ENCODE measurements at regions not wholly inside any gene's neighbourhood (a gene's known extent, or its start where the extent isn't known, plus 50 kb on each side); places are given as distances from the start of the nearest gene placed in this dataset.

DNA sequence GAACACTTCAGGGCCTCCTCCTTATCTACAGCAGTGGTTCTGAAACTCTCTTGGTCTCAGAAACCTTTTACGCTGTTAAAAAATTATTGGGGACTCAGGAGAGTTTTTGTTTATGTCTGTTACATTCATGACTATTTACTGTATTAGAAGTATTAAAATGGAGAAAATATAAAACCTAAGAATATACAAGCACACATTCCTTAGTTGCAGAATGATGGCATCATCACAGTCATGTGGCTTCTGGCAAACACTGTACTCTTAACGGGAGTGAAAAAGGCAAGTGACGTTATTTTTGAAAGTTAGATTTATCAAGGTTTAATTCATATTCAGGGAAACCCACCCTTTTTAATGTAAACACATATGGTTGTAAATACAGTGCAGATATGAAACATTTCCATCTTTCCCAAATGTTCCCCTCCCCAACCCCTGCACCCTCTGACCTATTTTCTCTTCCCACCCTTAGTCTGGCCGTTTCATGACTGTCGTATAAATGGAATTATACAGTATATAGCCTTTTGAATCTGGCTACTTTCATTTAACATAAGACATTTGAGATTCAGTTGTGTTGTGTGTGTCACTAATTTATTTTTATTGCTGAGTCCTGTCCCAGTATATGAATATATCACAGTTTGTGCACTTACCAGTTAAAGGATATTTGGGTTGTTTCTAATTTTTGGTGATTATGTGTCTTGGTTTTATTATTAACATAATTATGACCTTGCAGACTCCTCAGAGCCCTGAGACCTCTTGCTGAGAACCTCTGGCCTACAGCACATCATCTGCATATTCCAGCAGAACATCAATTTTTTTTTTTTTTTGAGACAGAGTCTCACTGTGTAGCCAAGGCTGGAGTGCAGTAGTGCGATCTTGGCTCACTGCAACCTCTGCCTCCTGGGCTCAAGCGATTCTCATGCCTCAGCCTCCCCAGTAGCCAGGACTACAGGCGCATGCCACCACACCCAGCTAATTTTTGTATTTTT lies 457.0 kb downstream of the PCNX1 start:
- DNase-seq = no peak

DNA sequence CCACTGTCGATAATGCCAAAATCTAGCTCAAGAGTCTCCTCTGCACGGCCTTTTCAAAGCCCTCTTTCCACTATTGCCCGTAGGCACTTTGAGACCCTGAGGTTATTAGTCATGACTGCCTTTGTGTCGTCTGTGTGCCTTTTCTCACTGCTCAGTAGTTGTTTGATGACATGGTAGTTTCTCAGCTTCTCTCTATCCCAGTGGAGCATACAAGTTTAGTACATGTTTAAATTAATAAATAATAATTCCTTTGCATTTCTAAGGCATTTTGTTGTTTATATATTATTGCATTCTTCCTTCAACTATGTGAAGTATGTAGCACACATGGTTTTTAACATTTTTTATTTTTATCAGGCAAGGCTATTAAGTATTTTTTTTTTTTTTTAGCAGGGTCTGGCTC lies 458.1 kb downstream of the PCNX1 start:
- DNase-seq = no peak

DNA sequence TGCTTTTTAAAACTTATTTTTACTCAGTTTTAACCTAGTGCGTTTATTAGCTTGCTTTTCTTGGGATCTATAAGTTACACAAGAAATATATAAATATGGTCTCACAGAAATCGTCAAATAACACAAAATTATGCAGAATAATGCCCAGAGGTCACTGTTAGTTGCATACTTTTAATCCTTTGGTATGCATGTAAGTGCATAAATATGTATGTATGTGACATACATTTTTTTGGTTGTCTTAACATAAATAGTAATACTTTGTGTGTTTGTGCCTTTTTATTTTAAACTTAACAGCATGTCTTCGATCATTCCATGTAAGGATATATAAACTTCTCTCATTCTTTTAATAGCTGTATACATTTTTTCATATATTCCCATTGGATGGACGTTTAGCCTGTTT lies 459.6 kb downstream of the PCNX1 start:
- no peak for DNase-seq

DNA sequence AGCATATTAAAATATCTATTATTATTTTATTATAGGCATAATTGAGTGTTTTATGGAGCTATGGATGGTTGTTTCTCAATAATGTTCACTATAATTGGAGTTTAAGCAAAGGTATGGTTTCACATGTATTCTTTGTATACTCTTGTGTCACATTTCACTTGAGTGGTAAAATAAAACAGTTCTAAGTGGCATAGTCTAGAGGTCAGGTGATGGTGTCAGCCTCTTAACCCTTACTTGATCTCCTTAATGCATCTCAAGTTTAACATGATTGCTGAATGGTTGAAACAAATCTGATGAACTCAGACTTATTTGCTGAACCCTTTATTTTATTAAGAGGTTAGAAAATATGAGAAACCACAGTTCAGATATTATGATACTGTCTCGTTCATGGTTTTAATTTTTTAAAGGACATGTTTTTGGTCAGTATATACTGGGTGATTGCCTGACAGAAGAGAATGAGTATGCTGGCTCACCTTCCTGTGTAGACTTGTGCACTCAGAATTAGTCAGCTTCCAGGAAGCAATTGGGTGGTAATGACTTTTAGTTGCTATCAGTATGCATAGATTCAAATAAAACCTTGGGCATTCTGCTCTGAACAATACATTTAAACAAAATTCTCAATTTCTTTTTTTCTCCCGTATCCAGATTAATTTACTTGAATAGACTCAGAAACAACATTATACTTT lies 464.6 kb downstream of the PCNX1 start:
- no peak for DNase-seq

DNA sequence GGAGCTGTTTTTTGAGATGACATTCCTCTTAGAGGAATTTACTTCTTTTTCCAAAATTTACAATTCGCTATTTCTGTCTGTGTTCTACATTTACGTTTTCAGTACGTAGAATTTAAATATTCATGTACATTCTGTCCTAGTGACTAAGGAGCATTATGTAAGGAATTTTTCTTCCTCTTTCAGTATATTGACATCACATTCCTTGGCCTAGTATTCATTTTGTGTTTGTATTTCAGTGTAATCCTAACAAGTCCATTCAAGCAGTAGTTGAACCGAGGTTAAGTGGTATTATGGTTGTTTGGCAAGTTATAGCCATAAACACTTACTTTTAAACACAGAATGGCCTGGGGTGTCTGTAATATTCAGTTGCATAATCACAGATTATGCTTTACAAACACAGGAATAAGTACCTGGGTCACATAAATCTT lies 465.2 kb downstream of the PCNX1 start:
- DNase-seq = no peak

DNA sequence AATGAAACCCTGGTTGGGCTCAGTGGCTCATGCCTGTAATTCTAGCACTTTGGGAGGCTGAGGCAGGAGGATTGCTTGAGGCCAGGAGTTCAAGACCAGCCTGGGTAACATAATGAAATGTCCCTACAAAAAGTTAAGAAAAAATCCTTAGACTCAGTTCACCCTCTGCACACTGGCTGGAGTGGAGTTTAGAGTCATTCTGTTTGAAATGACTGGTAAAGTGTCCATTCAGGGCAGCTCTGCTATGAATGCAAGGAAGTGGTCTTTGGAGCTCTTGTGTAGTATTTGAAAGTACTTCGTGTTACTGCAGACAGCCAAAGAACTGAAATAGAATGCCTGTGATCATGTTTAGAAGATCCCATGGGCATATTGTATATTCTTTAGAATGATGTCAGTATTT lies 466.5 kb downstream of the PCNX1 start:
- DNase-seq = no peak

DNA sequence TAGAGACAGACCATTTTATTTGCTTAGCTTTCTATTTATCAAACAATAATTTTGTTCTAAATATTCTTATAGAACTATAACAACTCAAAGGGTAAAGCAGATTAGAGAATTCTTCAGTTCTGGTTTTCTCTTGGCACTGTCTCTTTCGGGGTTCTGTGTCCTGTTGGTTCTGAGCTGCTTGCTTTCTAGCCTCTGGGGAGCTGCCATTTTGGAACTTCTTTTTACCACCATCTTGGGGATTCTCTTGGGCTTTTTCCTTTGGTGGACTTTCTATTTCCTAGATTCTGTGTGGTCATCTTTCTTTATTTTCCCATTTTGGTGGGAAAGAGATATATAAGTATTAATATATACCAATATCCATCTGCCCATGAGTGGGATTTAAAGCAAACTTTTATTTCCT lies 467.7 kb downstream of the PCNX1 start:
- DNase-seq = no peak

DNA sequence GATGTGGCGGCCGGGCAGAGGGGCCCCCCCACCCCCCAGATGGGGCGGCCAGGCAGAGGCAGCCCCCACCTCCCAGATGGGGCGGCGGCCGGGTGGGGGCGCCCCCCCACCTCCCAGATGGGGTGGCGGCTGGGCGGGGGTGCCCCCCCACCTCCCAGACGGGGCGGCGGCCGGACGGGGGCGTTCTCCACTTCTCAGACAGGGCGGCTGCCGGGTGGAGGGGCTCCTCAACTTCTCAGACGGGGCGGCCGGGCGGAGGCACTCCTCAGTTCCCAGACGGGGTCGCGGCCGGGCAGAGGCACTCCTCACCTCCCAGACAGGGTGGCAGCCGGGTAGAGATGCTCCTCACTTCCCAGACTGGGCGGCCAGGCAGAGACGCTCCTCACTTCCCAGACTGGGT lies 469.8 kb downstream of the PCNX1 start:
- DNase-seq = no peak

DNA sequence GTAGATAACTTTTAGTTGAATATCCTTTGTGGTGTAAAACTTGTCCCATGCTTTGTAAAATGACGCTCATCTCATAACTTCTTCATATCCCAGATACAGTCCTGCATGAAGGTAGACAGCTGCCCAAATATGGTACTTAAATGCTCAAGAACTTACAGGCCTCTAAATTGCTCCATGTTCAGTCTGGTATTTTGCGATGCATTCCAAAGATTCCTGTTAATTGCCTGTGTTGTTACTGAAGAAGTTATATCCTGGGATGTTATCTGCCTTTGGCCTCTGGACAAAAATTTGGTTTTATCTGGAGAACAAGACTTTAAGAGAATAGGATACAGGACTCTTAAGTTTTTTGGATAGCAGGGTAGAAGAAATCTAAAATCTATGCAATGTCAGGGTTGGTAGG lies 473.0 kb downstream of the PCNX1 start:
- DNase-seq = no peak

DNA sequence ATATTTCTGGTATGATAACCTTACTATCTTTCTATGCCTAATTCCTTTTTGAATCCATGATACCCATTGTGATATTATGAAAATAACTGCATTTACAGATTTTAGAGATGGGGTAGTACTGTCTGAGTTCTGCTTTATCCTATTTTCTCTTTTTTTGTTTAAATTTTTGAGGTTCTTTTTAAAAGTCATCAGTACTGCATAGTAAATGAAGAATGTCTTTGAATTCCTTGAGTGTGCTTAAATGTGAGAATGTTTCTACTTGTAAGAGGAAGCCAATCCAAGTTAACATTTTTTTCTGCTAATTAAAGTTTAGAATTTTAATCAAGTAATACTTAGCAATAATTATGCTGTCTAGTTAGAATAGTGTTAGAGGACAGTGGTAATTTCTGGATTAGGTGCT lies 474.6 kb downstream of the PCNX1 start:
- no peak for DNase-seq

DNA sequence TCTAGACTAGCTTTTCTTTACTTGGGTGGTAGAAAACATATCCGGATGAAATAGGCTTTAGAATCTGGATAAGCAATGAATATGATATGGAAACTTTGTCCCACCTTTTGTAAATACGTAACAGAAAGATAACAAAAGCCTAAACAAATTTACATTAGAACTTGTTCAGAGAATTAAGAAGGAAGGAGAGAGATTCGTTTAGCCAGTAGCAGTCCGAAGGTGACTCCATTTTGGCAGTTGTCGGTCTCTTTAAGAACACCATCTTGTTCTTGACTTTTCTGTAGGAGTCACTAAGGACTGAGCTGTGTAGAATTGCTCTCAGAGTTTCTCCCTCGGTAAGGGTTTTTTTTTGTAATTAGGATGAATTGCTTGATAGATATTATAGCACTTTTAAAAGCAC lies 475.1 kb downstream of the PCNX1 start:
- no peak for DNase-seq

DNA sequence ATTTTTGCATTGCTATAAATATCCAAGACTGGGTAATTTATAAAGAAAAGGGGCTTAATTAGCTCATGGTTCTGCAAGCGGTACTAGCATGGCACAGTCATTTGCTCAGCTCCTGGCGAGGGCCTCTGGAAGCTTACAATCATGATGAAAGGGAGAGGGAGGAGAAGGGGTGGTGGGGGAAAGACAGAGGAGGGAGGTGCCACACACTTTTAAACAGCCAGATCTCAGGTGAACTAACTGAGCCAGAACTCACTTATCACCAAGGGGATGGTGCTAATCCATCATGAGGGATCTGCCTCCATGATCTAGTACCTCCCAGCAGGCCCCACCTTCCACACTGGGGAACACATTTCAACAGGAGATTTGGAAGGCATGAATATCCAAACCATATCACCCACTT lies 476.3 kb downstream of the PCNX1 start:
- DNase-seq = no peak

DNA sequence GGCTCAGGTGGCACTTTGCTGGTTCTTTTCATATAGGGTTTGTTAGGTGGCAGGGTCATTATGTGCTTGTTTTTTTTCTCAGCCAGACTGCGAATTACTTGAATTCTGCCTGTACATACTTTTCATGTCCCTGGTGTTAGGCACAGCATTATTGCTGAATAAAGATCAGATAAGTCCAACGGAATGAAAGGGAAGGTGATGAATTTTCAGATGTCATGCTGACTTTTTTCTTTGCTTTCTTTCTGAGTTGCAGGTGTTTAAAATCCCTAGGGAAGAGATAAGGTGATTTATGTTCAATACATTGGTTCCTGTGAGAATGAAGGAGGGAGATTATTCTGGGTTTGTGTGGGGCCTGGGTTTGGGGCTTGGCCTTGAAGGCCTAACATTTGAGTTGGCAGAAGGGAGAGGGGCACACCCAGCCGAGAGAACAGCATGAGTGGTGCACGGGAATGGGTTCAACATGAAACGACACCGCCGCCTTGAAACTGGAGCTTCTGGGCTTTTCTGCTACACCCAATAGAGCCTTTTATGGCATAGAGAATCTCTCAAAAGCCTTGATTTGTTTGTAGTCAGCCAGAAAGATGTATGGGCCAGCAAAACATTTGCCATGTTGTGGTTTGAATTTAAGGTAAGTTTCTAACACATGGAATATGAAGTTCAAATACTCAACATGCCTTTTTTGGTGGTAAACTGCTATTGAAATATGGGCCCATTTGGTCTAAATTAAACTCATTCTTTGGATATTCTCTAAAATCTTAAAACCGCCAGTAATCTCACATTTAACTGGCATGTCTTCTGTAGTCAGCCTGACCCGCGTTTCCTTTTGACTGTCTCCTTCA lies 477.0 kb downstream of the PCNX1 start:
- no peak for DNase-seq

DNA sequence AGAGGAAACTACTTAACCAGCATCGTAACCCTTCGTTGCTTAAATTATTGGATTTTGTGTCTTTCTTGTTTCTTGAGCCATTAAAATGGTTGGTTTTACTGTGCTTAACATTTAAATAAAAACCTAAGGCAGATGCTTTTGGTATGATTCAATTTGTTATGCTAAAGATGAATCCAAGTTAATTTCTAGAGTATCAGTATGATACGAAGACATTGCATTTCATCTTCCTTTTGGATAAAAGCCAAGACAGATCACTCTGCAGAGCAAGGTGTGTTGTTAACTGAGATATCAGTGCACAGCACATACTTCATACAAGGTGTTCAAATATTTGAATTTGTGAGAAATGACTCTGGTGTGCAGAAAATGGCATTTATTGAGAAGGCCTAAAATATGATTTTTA lies 480.5 kb downstream of the PCNX1 start:
- DNase-seq = no peak

DNA sequence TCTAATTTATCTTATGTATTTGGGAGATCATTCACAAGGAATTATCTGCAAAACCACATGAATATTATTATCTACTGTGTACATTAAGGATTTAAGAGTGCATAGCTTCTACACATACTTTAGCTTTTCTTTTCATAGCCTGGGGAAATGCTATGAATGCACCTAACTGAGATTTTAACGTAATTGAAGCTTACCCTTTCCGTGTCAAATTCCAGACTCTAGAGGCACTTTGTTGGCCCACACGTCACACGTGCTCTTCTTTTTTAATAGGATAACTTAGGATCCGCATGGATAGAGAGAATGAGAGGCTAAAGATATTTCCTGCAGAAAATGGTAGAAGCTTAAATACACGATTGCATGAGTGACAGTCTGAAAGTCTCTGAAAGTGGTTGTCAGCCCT lies 481.1 kb downstream of the PCNX1 start:
- DNase-seq = no peak

DNA sequence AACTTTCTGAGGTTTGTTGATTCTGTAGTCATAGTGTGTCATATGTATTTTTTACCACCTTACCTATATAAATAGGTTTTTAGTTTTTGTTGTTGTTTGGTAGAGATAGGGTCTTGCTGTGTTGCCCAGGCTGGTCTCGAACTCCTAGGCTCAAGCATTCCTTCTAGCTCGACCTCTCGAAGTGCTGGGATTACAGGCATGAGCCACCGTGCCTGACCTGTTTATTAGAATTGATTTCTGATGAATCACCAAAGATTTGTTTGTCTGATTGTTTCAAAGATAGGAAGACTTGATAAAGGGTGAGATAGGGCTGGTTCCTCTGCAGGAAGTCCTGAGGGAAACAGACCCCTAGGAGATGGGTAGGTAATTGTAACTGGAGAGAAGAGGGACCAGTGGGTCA lies 481.6 kb downstream of the PCNX1 start:
- DNase-seq = no peak

DNA sequence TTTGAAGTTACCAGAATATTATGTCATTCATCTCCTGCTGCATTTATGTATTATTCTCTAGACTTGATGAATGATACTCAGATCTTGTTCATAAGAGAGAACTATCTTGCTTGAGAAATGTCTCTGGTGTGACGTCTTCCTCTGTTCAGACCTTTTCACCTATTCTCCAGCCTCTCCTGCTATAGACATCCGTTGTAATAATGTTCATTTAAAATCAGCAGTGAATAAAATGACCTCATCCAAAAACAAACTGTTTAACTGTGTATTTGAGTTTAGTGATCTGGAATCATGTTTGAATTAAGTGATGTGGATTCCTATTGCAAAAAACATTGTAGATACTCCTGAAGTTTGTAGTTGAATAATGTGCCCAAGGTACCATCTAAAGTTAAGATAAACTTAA lies 487.1 kb downstream of the PCNX1 start:
- DNase-seq = no peak

DNA sequence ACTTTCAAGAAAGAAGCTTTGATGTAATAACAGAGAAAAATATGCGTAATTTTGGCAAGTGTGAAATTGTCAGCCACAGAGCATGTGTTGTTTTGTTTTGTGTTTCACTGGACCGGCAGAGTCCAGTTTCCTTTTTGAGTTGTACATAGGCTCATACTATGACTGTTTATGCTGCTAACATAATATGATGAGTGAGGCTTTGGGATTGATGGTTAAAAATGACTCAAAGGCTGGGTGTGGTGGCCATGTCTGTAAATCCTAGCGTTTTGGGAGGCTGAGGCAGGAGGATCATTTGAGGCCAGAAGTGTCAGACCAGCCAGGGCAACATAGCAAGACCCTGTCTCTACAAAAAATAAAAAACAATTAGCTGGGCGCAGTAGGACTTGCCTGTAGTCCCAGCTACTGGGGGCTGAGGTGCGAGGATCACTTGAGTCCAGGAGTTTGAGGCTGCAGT lies 487.9 kb downstream of the PCNX1 start:
- no peak for DNase-seq

DNA sequence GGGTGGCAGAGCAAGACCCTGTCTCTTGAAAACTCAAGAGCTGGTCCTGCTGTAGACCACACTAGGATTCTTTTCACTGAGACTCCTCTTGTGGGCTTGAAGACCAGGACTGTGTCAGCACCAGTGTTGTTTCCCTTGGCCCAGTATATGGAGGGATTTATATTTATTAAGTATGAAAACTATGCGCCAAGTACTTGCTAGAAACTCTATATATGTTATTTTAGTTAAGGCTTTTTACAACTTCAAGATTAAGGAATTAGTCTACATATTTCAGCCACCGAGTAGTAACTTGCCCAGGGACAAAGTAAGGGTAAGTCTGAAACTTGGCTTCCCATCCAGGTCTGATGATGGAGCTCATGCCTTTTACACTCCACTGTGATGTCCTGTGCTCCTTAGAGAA lies 488.4 kb downstream of the PCNX1 start:
- DNase-seq = no peak

DNA sequence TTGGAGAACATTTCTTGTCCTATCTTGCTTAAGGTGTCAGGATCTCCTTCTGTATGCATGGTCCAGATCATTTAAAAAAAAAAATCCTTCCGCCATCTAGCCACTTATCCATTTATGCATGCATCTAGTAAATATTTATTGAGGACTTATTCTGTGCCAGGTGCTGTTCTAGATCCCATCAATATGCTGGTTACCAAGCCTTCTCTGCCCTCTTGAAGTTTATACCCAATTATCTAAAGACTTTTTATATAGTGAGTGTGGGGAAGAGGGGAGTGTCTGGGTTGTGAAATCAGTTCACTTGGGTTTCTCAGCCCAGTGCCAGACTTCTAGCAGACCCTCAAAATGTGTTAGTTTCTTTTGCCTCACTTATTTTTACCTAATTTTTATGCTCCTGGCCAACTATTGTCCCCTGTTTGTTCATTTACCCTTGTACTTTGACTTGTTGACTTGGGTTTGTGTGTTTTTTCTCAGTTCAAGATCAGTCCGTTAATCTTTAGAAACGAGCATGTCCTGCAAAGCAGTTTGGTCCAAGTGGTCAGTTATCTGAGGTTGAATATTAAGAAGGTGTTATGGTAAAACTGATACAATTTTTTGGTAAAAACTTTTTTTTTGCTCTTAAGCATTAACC lies 488.9 kb downstream of the PCNX1 start:
- DNase-seq = no peak

DNA sequence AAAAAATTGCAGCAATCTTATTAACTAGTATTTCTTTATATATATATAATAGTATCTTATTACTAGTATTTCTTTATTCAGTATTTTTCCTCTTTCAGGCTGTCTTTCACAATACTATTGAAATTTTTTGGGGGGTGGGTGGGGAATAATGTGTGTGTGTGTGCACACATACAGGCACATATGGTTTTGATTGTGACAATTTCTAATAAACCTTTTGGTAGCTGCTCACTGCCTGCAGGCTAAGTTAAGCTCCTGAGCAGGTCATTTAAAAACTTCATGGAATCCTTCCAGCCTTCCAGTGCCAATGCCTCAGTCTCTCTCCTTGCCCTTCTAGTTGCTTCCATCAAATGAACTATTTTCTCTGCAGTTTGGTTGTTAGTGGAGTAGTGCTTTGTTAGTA lies 490.1 kb downstream of the PCNX1 start:
- DNase-seq = no peak

DNA sequence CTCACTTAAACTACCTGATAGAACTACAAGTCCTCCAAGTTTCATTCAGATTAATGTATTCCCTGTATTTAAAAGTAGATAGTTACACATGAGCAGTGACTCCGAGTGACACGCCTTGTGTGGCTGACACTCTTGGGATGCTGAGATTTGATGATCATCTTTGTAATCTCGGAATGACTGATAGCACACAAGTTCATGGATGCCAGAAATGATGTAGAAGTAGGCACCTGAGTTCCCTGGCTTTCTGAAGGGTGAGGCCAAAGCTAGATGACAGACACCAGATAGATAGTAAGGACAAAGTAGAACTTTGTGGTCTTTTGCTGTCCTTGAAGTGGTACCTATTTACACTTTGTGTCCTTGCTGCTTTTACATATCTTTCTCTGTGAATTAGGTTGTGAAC lies 491.2 kb downstream of the PCNX1 start:
- DNase-seq = no peak

DNA sequence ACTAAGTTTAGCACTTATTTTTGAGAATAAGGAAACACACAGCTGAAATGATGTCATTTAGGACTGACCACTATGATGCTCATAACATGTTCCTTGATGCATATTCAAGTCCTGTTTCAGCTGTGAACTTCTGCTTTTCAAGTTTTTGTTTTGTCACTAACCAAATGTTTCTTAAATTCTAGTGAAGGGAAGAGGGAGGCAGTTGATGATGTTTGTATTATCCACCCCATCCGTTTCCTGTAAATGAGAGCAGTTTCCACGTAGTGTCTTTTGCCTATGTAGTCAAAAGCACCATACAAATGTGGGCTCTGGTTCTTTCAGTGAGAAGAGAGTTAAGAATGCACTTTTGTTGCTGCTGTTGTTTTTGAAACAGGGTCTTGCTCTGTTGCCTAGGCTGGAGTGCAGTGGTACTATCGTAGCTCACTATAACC lies 491.8 kb downstream of the PCNX1 start:
- DNase-seq = no peak
